Body of pancreas (tissue), 4 donors: ENCODE measurements at regions not wholly inside any gene's neighbourhood (a gene's known extent, or its start where the extent isn't known, plus 50 kb on each side); places are given as distances from the start of the nearest gene placed in this dataset.
"Not testable (repeated sequence)": the region's sequence is repeated elsewhere in the genome, so short reads cannot be mapped to it uniquely, and the experiment has no call there.

Experiments used
- CTCF ChIP-seq, 7 experiments: fragments of 450-650 bp in 4 of 7; fragments of 200-600 bp in 3 of 7; sonication (generic) in 3 of 7; IDR thresholded peaks; one replicate each; pipeline ENCODE4 v1.5.1; 2016 to 2019; ENCODE audit warnings: antibody characterized with exemption in 7 of 7
- POLR2A ChIP-seq, 3 donors: fragments of 450-650 bp; IDR thresholded peaks; one replicate each; pipeline ENCODE4 v1.6.1; 2016; ENCODE audit warnings: antibody characterized with exemption in 3 of 3, mild to moderate bottlenecking in 2 of 3

DNA sequence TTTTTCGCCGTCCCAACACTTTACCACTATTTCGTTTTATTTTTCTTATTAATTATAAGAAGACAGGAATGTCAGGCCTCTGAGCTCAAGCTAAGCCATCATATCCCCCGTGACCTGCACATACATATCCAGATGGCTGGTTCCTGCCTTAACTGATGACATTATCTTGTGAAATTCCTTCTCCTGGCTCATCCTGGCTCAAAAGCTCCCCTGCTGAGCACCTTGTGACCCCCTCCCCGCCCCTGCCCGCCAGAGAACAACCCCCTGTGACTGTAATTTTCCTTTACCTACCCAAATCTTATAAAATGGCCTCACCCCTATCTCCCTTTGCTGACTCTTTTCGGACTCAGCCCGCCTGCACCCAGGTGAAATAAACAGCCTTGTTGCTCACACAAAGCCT is 978.9 kb downstream of the EPHA3 start:
- TF ChIP-seq CTCF, POLR2A (IDR thresholded peaks at IDR 0.05): not testable (repeated sequence)
